GM12873 (cell line): ENCODE measurements at regions not wholly inside any gene's neighbourhood (a gene's known extent, or its start where the extent isn't known, plus 50 kb on each side); places are given as distances from the start of the nearest gene placed in this dataset.
A peak's percentile ranks its signal among the peaks of the same experiment; 100 is the strongest.

Experiments
- CTCF ChIP-seq: IDR thresholded peaks from 2 replicates; pipeline ENCODE4 v1.5.1; 2012; ENCODE audit warnings: low read depth, mild to moderate bottlenecking, moderate library complexity, low read length, control low read depth; ENCODE audit not compliant: insufficient read depth; ENCODE audit errors: missing control alignments

DNA sequence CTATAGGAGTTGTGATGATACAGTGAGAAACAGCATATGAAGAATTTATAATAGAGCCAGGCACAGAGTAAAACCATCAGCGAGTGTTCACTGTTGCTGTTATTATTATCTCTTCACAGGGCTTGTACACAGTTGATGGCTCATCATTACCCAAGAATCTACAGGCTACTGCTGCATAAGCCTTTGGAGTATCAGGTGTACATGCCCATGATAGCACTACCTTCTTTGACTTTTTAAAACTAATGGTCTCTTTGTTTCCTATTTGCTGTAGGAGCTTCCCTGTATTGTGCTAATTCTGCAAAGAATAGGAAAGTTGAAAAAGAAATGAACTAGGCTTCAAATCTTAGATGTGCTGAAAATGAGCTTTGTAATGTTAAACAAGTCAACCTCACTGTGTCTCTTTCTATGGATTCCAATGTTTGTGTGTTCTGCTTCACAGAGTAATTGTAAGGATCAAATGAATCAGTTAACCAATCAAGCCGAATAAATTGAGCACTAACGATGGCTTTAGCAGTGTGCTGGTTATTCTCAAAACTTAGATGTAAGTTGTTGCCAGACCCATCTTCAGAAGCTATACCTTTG, 138.8 kb downstream of the TUSC7 start:
- TF ChIP-seq CTCF: no peak

GRCh38 chr3:116849261-116849688, 139.7 kb downstream of the TUSC7 start:
- TF ChIP-seq CTCF: no peak

- TF ChIP-seq CTCF: no peak
These were observed 143.2 kb downstream of the TUSC7 start for GRCh38 chr3:116852803-116853202.

DNA sequence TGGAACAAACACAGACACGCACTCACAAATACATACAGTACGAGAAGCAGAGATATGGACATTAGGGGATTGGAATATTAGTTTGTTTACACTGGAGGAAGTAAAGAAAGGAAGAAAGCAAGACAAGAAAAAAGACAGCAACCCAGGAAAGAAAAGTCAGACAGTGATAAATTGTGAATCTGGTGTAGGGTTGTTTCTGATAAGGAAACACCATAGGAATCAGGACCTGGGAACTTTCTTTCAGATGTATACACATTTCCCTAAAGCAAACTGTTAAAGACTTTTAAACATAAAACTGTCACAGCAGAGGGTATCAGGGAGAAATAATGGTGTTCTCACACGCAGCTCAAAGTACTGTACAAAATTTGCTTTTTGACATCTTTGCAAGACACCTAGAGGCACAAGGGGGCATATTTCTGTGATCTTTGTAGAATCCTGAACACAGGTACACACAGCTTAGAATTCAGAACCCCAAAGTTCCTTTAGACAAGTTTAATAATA, 153.7 kb downstream of the TUSC7 start:
- no peak for TF ChIP-seq CTCF

GRCh38 chr3:116863822-116864589, 154.4 kb downstream of the TUSC7 start:
- TF ChIP-seq CTCF: peak; percentile 39

GRCh38 chr3:116864590-116864927, 155.0 kb downstream of the TUSC7 start:
- TF ChIP-seq CTCF: no peak

DNA sequence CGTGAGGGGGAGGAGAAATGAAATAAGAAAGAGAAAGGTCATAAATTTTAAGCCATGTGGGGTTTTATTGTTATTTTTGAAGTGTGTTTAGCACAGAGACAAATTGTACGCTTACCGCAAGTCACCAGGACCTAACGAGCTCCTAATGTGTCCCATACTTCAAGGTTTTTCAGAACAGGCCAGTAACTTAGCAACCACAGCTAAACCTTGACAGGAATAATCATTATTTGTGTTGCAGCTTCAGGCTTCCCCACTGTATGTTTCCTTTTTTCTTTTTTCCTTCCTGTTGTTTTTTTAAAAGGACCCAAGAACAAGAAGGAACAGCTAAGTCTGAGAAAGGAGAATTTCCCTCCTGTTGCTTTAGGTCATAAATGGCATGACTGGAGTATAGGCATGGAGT, 160.8 kb downstream of the TUSC7 start:
- TF ChIP-seq CTCF: no peak
